Central memory CD8-positive, alpha-beta T cell (primary cell): ENCODE measurements at regions not wholly inside any gene's neighbourhood (a gene's known extent, or its start where the extent isn't known, plus 50 kb on each side); places are given as distances from the start of the nearest gene placed in this dataset.

Source experiments
- ATAC-seq: fragments of 150-1000 bp; cut with Tn5 transposase; replicated peaks from 2 replicates; pipeline ENCODE4 v1.10.0; 2022; ENCODE audit warnings: mild to moderate bottlenecking, moderate FRiP score, moderate number of reproducible peaks; ENCODE audit not compliant: poor library complexity, severe bottlenecking; ENCODE audit errors: extremely low read depth
- DNase-seq, 2 donors: peaks; one replicate each; pipeline ENCODE4 v3.0.0; 2021; ENCODE audit warnings: low spot score in 2 of 2
- H3K27ac Mint-ChIP-seq: one replicate; pipeline ENCODE4 v1.8.0; 2022; ENCODE audit warnings: low read depth, mild to moderate bottlenecking, moderate library complexity, mixed read lengths
- H3K27me3 Mint-ChIP-seq: one replicate; pipeline ENCODE4 v1.8.0; 2022; ENCODE audit warnings: mixed read lengths
- H3K36me3 Mint-ChIP-seq: one replicate; pipeline ENCODE4 v1.8.0; 2022; ENCODE audit warnings: mild to moderate bottlenecking, moderate library complexity, mixed read lengths; ENCODE audit not compliant: insufficient read depth
- H3K4me1 Mint-ChIP-seq: one replicate; pipeline ENCODE4 v1.8.0; 2022; ENCODE audit warnings: mixed read lengths
- H3K4me3 Mint-ChIP-seq: one replicate; pipeline ENCODE4 v1.8.0; 2022; ENCODE audit warnings: mild to moderate bottlenecking, moderate library complexity, mixed read lengths
- H3K9me3 Mint-ChIP-seq: one replicate; pipeline ENCODE4 v1.8.0; 2022; ENCODE audit warnings: mixed read lengths

DNA sequence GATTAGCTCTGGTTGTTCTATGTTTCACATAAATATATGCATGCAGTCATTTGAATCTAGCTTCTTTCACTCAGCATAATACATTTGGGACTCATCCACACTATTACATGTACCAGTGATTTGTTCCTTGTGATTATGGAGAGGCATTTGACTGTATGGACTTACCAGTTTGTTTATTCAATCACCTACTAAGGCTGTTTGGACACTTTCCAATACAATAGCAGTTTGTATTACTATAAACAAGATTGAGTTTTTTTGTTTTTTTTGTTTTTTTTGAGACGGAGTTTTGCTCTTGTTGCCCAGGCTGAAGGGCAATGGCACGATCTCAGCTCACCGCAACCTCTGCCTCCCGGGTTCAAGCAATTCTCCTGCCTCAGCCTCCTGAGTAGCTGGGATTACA lies 109.8 kb upstream of the DST start:
- DNase-seq = no peak
- Mint-ChIP-seq H3K4me1 (no peaks in the 10 kb centered on the region), H3K27me3 (no peaks in the 10 kb centered on the region), H3K27ac (no peak overlapping the region), H3K4me3 (no peak overlapping the region), H3K36me3 (no peaks in the 10 kb centered on the region), H3K9me3 (no peaks in the 10 kb centered on the region)
- no peak for ATAC-seq

GRCh38 chr6:56752009-56752408 lies 109.3 kb upstream of the DST start:
- Mint-ChIP-seq H3K27me3 (no peaks in the 10 kb centered on the region), H3K4me1 (no peaks in the 10 kb centered on the region), H3K27ac (no peak overlapping the region), H3K4me3 (no peak overlapping the region), H3K36me3 (no peaks in the 10 kb centered on the region), H3K9me3 (no peaks in the 10 kb centered on the region)
- DNase-seq (no peak), ATAC-seq (no peak)

GRCh38 chr6:56751604-56752003 lies 108.9 kb upstream of the DST start:
- Mint-ChIP-seq H3K27ac (no peak overlapping the region), H3K4me1 (no peaks in the 10 kb centered on the region), H3K4me3 (no peak overlapping the region), H3K36me3 (no peaks in the 10 kb centered on the region), H3K9me3 (no peaks in the 10 kb centered on the region), H3K27me3 (no peaks in the 10 kb centered on the region)
- DNase-seq (no peak), ATAC-seq (no peak)

DNA sequence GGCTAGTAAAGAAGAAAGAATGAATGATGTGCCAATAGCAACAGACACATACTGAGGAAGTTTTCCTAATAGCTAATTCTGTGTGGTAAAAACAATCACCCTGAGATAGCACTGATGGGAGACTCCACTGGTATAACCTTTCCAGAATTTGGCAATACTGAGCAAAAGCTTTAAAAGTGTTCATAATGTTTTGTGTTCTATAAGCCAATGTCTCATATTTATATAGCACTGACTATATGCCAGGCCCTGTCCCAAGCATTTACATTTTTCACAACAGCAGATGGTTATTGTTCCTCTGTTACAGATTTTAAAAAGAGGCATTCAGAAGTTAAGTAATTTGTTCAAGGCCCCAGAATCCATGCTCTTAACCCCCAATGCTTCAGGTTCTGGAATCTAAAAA lies 108.0 kb upstream of the DST start:
- H3K27me3 Mint-ChIP-seq = no peaks in the 10 kb centered on the region
- ATAC-seq (no peak), DNase-seq (no peak)
- no peak overlapping the region for H3K4me3 Mint-ChIP-seq
- no peaks in the 10 kb centered on the region for H3K9me3 Mint-ChIP-seq
- no peak overlapping the region for H3K27ac Mint-ChIP-seq
- no peaks in the 10 kb centered on the region for H3K36me3 Mint-ChIP-seq
- H3K4me1 Mint-ChIP-seq = no peaks in the 10 kb centered on the region

GRCh38 chr6:56749632-56750151 lies 107.0 kb upstream of the DST start:
- Mint-ChIP-seq H3K36me3 (no peaks in the 10 kb centered on the region), H3K9me3 (no peaks in the 10 kb centered on the region), H3K27ac (no peak overlapping the region), H3K4me3 (no peak overlapping the region), H3K4me1 (no peaks in the 10 kb centered on the region), H3K27me3 (no peaks in the 10 kb centered on the region)
- ATAC-seq (no peak), DNase-seq (no peak)

DNA sequence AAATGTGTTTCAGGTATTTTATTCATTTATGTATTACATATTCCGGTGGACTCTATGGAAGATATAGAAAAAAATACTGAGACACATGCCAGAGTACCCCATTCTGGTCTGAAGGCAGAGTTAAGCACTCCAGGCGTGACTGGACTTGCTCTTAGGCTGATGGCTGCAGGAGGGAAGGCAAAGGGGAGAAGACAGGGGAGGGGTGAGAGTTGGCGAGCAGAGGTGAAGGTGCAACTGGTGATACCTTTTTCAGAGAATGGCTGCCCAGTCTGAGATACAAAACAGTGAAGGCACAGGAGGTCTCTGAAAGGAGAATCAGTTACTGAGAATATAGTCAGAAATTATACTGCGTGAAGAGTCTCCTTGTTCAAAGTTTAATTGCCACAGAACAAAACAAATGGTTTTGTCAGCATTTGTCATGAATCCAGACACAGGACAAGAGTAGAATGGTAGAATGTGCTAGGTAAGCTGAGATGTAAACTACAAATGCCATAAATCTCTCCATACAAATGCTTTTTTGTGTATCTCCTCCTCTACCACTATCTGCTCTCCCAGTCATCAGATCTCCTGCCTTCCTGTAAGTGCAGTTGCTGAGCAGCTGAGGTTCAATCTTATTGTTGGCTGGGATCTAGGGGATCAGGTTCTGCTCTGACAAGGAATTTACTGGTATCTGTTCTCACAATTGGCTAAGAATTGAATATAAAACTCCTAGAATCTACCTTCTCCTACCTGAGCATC lies 104.2 kb upstream of the DST start:
- ATAC-seq (no peak), DNase-seq (no peak)
- Mint-ChIP-seq H3K27ac (no peak overlapping the region), H3K27me3 (no peaks in the 10 kb centered on the region), H3K4me3 (no peak overlapping the region), H3K36me3 (peaks cover 2% of the 10 kb centered on the region), H3K9me3 (no peaks in the 10 kb centered on the region), H3K4me1 (no peaks in the 10 kb centered on the region)

DNA sequence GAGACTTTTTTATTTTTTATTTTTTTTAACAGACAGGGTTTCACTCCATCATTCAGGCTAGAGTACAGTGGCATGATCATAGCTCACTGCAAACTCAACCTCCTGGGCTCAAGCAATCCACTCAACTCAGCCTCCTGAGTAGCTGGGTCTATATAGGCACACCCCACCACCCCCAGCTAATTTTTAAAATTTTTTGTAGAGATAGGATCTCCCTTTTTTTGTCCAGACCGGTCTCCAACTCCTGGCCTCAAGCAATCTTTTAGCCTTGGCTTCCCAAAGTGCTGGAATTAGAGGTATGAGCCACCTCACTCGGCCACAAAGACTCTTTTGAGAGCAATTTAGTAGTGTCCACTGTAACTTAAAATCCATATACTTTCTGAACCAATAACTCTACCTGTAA lies 103.3 kb upstream of the DST start:
- H3K4me3 Mint-ChIP-seq = no peak overlapping the region
- no peaks in the 10 kb centered on the region for H3K27me3 Mint-ChIP-seq
- ATAC-seq = no peak

GRCh38 chr6:56745081-56745480 lies 102.4 kb upstream of the DST start:
- Mint-ChIP-seq H3K27me3 (no peaks in the 10 kb centered on the region), H3K4me1 (no peaks in the 10 kb centered on the region), H3K9me3 (no peaks in the 10 kb centered on the region), H3K4me3 (no peak overlapping the region), H3K27ac (no peak overlapping the region), H3K36me3 (peaks cover 2% of the 10 kb centered on the region)
- DNase-seq (no peak), ATAC-seq (no peak)

More for the DNA sequence above, 103.3 kb upstream of the DST start:
- peaks cover 2% of the 10 kb centered on the region for H3K36me3 Mint-ChIP-seq
- no peak for DNase-seq
- no peaks in the 10 kb centered on the region for H3K4me1 Mint-ChIP-seq
- H3K9me3 Mint-ChIP-seq = no peaks in the 10 kb centered on the region
- no peak overlapping the region for H3K27ac Mint-ChIP-seq

- Mint-ChIP-seq H3K27ac (no peak overlapping the region), H3K4me1 (no peaks in the 10 kb centered on the region), H3K27me3 (no peaks in the 10 kb centered on the region), H3K4me3 (no peak overlapping the region), H3K9me3 (no peaks in the 10 kb centered on the region), H3K36me3 (peaks cover 2% of the 10 kb centered on the region)
- DNase-seq = no peak
- ATAC-seq = no peak
Observed at GRCh38 chr6:56744528-56744927, 101.8 kb upstream of the DST start.

DNA sequence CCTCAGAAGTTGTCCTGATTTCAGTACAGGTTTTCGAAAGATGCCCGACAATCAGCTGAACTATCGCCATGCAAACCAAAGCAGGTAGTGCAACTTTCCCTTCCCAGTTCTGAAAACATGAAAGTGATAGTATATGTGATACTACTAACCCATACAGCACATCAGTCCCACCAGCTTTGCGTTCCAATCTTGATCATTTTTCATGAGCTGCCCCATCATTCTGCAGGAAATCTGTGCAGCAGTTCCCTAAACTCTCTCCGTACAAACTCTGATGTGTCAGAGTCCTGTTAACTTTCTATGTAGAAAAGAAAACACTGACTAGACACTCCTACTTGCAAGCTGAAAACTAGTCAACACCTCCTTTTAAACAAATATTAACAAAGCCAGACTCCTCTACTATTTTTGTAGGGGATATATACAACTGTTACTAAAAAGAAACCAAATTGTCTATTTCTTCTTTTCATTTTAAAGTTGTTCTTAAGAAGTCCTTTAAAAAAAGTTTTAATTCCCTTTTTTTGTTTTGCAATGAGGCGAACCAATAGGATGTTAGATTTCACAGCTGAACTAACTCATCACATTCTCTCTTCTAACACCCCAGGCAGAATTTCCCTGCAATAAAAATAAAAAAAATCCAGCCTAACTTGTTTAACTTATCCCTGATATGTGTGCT lies 99.6 kb upstream of the DST start:
- no peaks in the 10 kb centered on the region for H3K4me1 Mint-ChIP-seq
- H3K9me3 Mint-ChIP-seq = no peaks in the 10 kb centered on the region
- H3K27me3 Mint-ChIP-seq = no peaks in the 10 kb centered on the region
- no peak for ATAC-seq
- no peak overlapping the region for H3K4me3 Mint-ChIP-seq
- H3K36me3 Mint-ChIP-seq = peaks cover 2% of the 10 kb centered on the region
- DNase-seq = no peak
- no peak overlapping the region for H3K27ac Mint-ChIP-seq

- H3K27me3 Mint-ChIP-seq = no peaks in the 10 kb centered on the region
- ATAC-seq = no peak
Observed at GRCh38 chr6:56741472-56741871, 98.8 kb upstream of the DST start.

GRCh38 chr6:56739836-56740815 lies 97.4 kb upstream of the DST start:
- H3K9me3 Mint-ChIP-seq = no peaks in the 10 kb centered on the region
- no peak for DNase-seq
- no peaks in the 10 kb centered on the region for H3K4me1 Mint-ChIP-seq
- no peak overlapping the region for H3K27ac Mint-ChIP-seq
- H3K27me3 Mint-ChIP-seq = no peaks in the 10 kb centered on the region
- no peak overlapping the region for H3K4me3 Mint-ChIP-seq
- H3K36me3 Mint-ChIP-seq = peaks cover 3% of the 10 kb centered on the region
- no peak for ATAC-seq

More at GRCh38 chr6:56741472-56741871, 98.8 kb upstream of the DST start:
- Mint-ChIP-seq H3K4me1 (no peaks in the 10 kb centered on the region), H3K27ac (no peak overlapping the region), H3K36me3 (peaks cover 2% of the 10 kb centered on the region), H3K9me3 (no peaks in the 10 kb centered on the region), H3K4me3 (no peak overlapping the region)
- no peak for DNase-seq
